ENCODE measurements at regions not wholly inside any gene's neighbourhood (a gene's known extent, or its start where the extent isn't known, plus 50 kb on each side); places are given as distances from the start of the nearest gene placed in this dataset.

- no peaks in the 10 kb centered on the region for H3K9me2 ChIP-seq (ENCODE audit: insufficient read depth, low read length)
- TF ChIP-seq CTCF (IDR thresholded peaks at IDR 0.05; ENCODE audit: poor library complexity, severe bottlenecking) (no peak), EZH2 (IDR thresholded peaks at IDR 0.05; ENCODE audit: borderline replicate concordance, insufficient read depth, low read length, poor library complexity, severe bottlenecking) (no peak), SMC3 (conservative IDR thresholded peaks at IDR 0.05; ENCODE audit: poor library complexity) (no peak)
- no peaks in the 10 kb centered on the region for H3K36me3 ChIP-seq (ENCODE audit: insufficient read depth, low read length)
- H3K9me3 ChIP-seq (ENCODE audit: low read length) = no peaks in the 10 kb centered on the region
- no peak overlapping the region for H2AFZ ChIP-seq (ENCODE audit: low read depth, low read length)
- no peak overlapping the region for H3K4me2 ChIP-seq (ENCODE audit: low read length)
- H3K4me3 ChIP-seq (ENCODE audit: low read length) = no peak overlapping the region
- H3K79me2 ChIP-seq (replicated peaks; ENCODE audit: insufficient read depth, low read length) = no peaks in the 10 kb centered on the region
- H3K27ac ChIP-seq (ENCODE audit: low read length) = no peak overlapping the region
- no peaks in the 10 kb centered on the region for H4K20me1 ChIP-seq (ENCODE audit: insufficient read depth)
- H3F3A ChIP-seq (ENCODE audit: insufficient read depth, low read length, poor library complexity, severe bottlenecking) = no peaks in the 10 kb centered on the region
- H3K9ac ChIP-seq (ENCODE audit: low read length) = no peak overlapping the region
- no peaks in the 10 kb centered on the region for H3K27me3 ChIP-seq (ENCODE audit: insufficient read depth, low read depth, low read length)
These were observed 305.4 kb downstream of the HHIPL2 start for GRCh38 chr1:222242492-222242891.

- Histone ChIP-seq H3K4me3 (ENCODE audit: low read length) (no peak overlapping the region), H3K4me2 (ENCODE audit: low read length) (no peak overlapping the region), H3K9me2 (ENCODE audit: insufficient read depth, low read length) (no peaks in the 10 kb centered on the region), H3F3A (ENCODE audit: insufficient read depth, low read length, poor library complexity, severe bottlenecking) (no peaks in the 10 kb centered on the region), H3K27me3 (ENCODE audit: insufficient read depth, low read depth, low read length) (no peaks in the 10 kb centered on the region), H2AFZ (ENCODE audit: low read depth, low read length) (no peak overlapping the region), H4K20me1 (ENCODE audit: insufficient read depth) (no peaks in the 10 kb centered on the region), H3K36me3 (ENCODE audit: insufficient read depth, low read length) (no peaks in the 10 kb centered on the region), H3K79me2 (replicated peaks; ENCODE audit: insufficient read depth, low read length) (no peaks in the 10 kb centered on the region), H3K9me3 (ENCODE audit: low read length) (no peaks in the 10 kb centered on the region), H3K9ac (ENCODE audit: low read length) (no peak overlapping the region), H3K27ac (ENCODE audit: low read length) (no peak overlapping the region)
- TF ChIP-seq SMC3 (conservative IDR thresholded peaks at IDR 0.05; ENCODE audit: poor library complexity) = no peak
These were observed 306.5 kb downstream of the HHIPL2 start for GRCh38 chr1:222241410-222241809.

GRCh38 chr1:222240536-222241181 is 307.2 kb downstream of the HHIPL2 start:
- Histone ChIP-seq H4K20me1 (ENCODE audit: insufficient read depth) (no peaks in the 10 kb centered on the region), H3K79me2 (replicated peaks; ENCODE audit: insufficient read depth, low read length) (no peaks in the 10 kb centered on the region), H3K9me3 (ENCODE audit: low read length) (no peaks in the 10 kb centered on the region), H3K27me3 (ENCODE audit: insufficient read depth, low read depth, low read length) (no peaks in the 10 kb centered on the region), H3K9ac (ENCODE audit: low read length) (no peak overlapping the region), H3K4me3 (ENCODE audit: low read length) (no peak overlapping the region), H3K9me2 (ENCODE audit: insufficient read depth, low read length) (no peaks in the 10 kb centered on the region), H3K4me2 (ENCODE audit: low read length) (no peak overlapping the region), H3K27ac (ENCODE audit: low read length) (no peak overlapping the region), H2AFZ (ENCODE audit: low read depth, low read length) (no peak overlapping the region), H3F3A (ENCODE audit: insufficient read depth, low read length, poor library complexity, severe bottlenecking) (no peaks in the 10 kb centered on the region), H3K36me3 (ENCODE audit: insufficient read depth, low read length) (no peaks in the 10 kb centered on the region)
- TF ChIP-seq EP300 (conservative IDR thresholded peaks at IDR 0.05; ENCODE audit: poor library complexity, severe bottlenecking) (no peak), REST (IDR thresholded peaks at IDR 0.05; ENCODE audit: borderline replicate concordance) (no peak), TAF1 (IDR thresholded peaks at IDR 0.05; ENCODE audit: low read depth) (no peak), CTCF (IDR thresholded peaks at IDR 0.05; ENCODE audit: poor library complexity, severe bottlenecking) (no peak), RAD21 (conservative IDR thresholded peaks at IDR 0.05) (no peak), MXI1 (conservative IDR thresholded peaks at IDR 0.05; ENCODE audit: poor library complexity, severe bottlenecking) (no peak), SMC3 (conservative IDR thresholded peaks at IDR 0.05; ENCODE audit: poor library complexity) (no peak), EZH2 (IDR thresholded peaks at IDR 0.05; ENCODE audit: borderline replicate concordance, insufficient read depth, low read length, poor library complexity, severe bottlenecking) (no peak), POLR2AphosphoS5 (IDR thresholded peaks at IDR 0.05) (no peak)

Data from neural cell (in vitro differentiated cells).